Lung (tissue), 11 donors: ENCODE measurements at regions not wholly inside any gene's neighbourhood (a gene's known extent, or its start where the extent isn't known, plus 50 kb on each side); places are given as distances from the start of the nearest gene placed in this dataset.
A peak's percentile ranks its signal among the peaks of the same experiment; 100 is the strongest.
"Not testable (repeated sequence)": the region's sequence is repeated elsewhere in the genome, so short reads cannot be mapped to it uniquely, and the experiment has no call there.

ENCODE experiments used
- ATAC-seq: fragments of 200-7000 bp; cut with Tn5 transposase; one replicate; pipeline ENCODE4 v1.9.1; 2020; ENCODE audit warnings: moderate number of reproducible peaks; ENCODE audit not compliant: insufficient read depth, low FRiP score
- DNase-seq, 3 donors: peaks; one replicate each; pipeline ENCODE4 v3.0.0-alpha.2; 2013 to 2017
- H3K27ac ChIP-seq, 2 donors: one replicate each; pipeline ENCODE4 v1.5.1; 2013; ENCODE audit warnings: mild to moderate bottlenecking in 2 of 2, moderate library complexity in 2 of 2, control low read depth in 1 of 2, inconsistent platforms in 1 of 2, low read depth in 1 of 2, low read length in 1 of 2
- H3K27me3 ChIP-seq, 3 donors: one replicate each; pipeline ENCODE4 v1.5.1; 2013; ENCODE audit warnings: low read length in 2 of 3; ENCODE audit not compliant: control insufficient read depth in 3 of 3, insufficient read depth in 3 of 3
- H3K36me3 ChIP-seq, 4 donors: one replicate each; pipeline ENCODE4 v1.5.1; 2013; ENCODE audit warnings: low read length in 4 of 4, mild to moderate bottlenecking in 1 of 4, moderate library complexity in 1 of 4; ENCODE audit not compliant: control insufficient read depth in 4 of 4, insufficient read depth in 4 of 4
- H3K4me1 ChIP-seq, 5 donors: one replicate each; pipeline ENCODE4 v1.5.1; 2013; ENCODE audit warnings: low read length in 5 of 5, mild to moderate bottlenecking in 2 of 5, moderate library complexity in 1 of 5; ENCODE audit not compliant: control insufficient read depth in 5 of 5, insufficient read depth in 5 of 5
- H3K4me3 ChIP-seq: one replicate; pipeline ENCODE4 v1.5.1; 2013; ENCODE audit warnings: mild to moderate bottlenecking, control low read depth, moderate library complexity
- H3K9ac ChIP-seq, 2 donors: one replicate each; pipeline ENCODE4 v1.5.1; 2013; ENCODE audit warnings: low read length in 2 of 2, control low read depth in 1 of 2; ENCODE audit not compliant: insufficient read depth in 1 of 2
- H3K9me3 ChIP-seq, 4 donors: one replicate each; pipeline ENCODE4 v1.5.1; 2013; ENCODE audit warnings: low read length in 3 of 4, mild to moderate bottlenecking in 1 of 4, moderate library complexity in 1 of 4; ENCODE audit not compliant: control insufficient read depth in 4 of 4, insufficient read depth in 3 of 4
- WGBS, 2 donors: extraction: QIAGEN DNeasy Blood & Tissue Kit; methylation state at CpG; one replicate each; pipeline ENCODE4 v1.1.7; 2013; 5-methylcytosine and 5-hydroxymethylcytosine counted together
- TF ChIP-seq, protein P1 (sequence below): IDR thresholded peaks from 2 replicates; pipeline ENCODE4 v1.5.1; 2012; ENCODE audit warnings: mild to moderate bottlenecking; ENCODE audit errors: control extremely low read depth, extremely low read depth
- donor health status: control.
- donor health status: control.
- donor health status: Bipolar disorder and iron deficiency.
- donor health status: healthy.
- donor health status: DM: yes; HTN: yes; CAD: no.

- no peak overlapping the region for H3K4me3 ChIP-seq
These were observed 131.6 kb downstream of the RRAGC start for GRCh38 chr1:38727684-38728584.

DNA sequence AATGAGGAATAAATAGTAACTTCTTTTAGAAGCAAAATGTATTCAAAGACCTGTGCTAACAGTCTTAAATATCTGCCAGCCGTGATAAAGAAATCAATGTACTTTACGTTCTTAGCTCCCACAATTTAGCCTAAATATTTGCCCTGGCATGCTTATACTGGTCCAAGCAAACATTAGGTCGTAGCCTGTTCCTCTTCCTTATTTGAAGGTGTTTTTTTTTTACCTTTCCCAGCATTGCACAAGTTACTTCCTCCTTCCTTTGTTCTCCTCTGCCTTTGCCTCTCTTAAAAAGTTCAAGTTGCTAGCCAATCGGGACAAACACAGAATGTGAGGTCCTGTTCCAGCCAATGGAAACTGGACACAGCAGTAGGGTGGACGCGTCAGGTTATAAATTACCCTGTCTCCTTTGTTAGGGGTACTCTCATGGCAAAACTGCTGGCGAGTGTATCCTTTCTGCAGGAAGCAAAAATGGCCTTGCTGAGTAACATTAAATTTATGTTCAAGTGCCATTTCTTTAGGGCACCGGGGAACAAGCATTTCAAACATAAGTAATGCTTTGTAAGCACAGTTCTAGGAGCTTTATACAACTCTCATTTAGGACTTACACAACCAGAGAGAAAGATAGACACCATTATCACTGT is 134.1 kb downstream of the RRAGC start:
- H3K4me3 ChIP-seq, H3K27me3 ChIP-seq, DNase-seq, ATAC-seq, H3K36me3 ChIP-seq, H3K9me3 ChIP-seq, H3K9ac ChIP-seq, H3K27ac ChIP-seq: not testable (repeated sequence)
- peaks cover 0 to 28% (median 3%) of the 10 kb centered on the region in 5 donors for H3K4me1 ChIP-seq
- 68 to 76% methylated on average over 8 of the region's 8 CpGs for WGBS, 2 donors

More at GRCh38 chr1:38727684-38728584, 131.6 kb downstream of the RRAGC start:
- TF ChIP-seq, protein P1, sequence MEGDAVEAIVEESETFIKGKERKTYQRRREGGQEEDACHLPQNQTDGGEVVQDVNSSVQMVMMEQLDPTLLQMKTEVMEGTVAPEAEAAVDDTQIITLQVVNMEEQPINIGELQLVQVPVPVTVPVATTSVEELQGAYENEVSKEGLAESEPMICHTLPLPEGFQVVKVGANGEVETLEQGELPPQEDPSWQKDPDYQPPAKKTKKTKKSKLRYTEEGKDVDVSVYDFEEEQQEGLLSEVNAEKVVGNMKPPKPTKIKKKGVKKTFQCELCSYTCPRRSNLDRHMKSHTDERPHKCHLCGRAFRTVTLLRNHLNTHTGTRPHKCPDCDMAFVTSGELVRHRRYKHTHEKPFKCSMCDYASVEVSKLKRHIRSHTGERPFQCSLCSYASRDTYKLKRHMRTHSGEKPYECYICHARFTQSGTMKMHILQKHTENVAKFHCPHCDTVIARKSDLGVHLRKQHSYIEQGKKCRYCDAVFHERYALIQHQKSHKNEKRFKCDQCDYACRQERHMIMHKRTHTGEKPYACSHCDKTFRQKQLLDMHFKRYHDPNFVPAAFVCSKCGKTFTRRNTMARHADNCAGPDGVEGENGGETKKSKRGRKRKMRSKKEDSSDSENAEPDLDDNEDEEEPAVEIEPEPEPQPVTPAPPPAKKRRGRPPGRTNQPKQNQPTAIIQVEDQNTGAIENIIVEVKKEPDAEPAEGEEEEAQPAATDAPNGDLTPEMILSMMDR, result no peak
- Histone ChIP-seq H3K9me3 (no peaks in the 10 kb centered on the region), H3K9ac (peak overlapping the region in 1 of 2 donors; percentile 20), H3K36me3 (no peaks in the 10 kb centered on the region), H3K27me3 (peaks cover 0 to 8% (median 2%) of the 10 kb centered on the region in 3 donors), H3K27ac (no peak overlapping the region), H3K4me1 (peaks cover 0 to 28% (median 3%) of the 10 kb centered on the region in 5 donors)
- peak; percentile 93 to 98 (median 96) for DNase-seq
- ATAC-seq, result no peak
- WGBS, 2 donors, result 9 to 12% methylated on average over 20 of the region's 20 CpGs

DNA sequence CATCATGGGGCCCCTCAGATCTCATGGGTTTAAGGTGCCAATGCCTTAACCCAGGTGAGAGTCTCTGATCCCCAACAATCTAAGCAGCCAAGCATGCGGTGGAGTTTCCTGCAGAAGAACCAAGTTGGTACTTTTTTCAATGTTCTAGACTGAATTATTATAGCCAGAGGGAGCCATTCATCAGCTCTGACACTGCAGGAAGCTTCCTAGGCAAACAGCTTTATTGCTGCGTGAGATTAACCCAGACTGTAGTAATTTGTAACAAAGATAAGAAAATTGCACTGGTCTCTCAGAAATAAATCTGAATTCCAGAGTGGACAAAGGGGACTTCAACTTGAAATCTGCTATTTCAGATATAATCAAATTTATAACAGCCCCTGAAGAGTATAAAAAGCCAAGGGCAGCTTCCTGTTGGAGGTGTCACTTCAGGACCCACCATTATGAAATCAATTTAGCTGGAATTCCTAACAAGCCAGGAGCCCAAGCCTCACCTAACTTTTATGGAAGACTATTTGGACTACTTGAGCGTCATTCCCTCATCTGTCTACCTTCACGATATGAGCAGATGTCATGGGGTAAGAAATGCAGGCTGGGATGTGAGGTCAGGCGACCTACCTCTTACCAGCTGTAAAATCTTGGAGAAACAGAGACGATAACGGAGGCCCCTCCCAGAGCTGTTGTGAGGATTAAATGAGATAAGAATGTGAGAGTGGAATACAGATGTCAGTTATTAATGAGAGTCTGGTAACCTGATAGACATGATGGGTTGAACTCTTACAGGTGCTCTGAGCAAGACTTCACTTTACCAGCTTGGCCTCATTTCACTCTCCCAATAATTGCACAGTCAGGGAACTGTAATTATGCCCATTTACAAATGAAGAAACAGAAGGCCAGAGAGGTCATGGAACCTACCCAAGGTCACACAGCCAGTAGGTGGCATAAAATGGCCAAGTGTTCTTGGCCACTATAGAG is 135.1 kb downstream of the RRAGC start:
- no peak for ATAC-seq
- Histone ChIP-seq H3K9ac (no peak overlapping the region), H3K9me3 (no peaks in the 10 kb centered on the region), H3K4me1 (peaks cover 0 to 28% (median 3%) of the 10 kb centered on the region in 5 donors), H3K36me3 (no peaks in the 10 kb centered on the region), H3K4me3 (no peak overlapping the region), H3K27ac (no peak overlapping the region), H3K27me3 (no peaks in the 10 kb centered on the region)
- TF ChIP-seq, protein P1, result no peak
- WGBS, 2 donors, result 35 to 60% methylated on average over 7 of the region's 7 CpGs
- DNase-seq, result no peak
